ENCODE measurements at regions not wholly inside any gene's neighbourhood (a gene's known extent, or its start where the extent isn't known, plus 50 kb on each side); places are given as distances from the start of the nearest gene placed in this dataset.

- TF ChIP-seq CTCF (IDR thresholded peaks at IDR 0.05) (no peak), EP300 (IDR thresholded peaks at IDR 0.05) (no peak), POLR2A (IDR thresholded peaks at IDR 0.05) (no peak), POLR2AphosphoS5 (IDR thresholded peaks at IDR 0.05) (no peak)
Observed at GRCh38 chr17:33870936-33871335, 384.1 kb upstream of the CCL2 start.

Measured in gastroesophageal sphincter (tissue), 3 donors.